LNCAP (cell line): ENCODE measurements at regions not wholly inside any gene's neighbourhood (a gene's known extent, or its start where the extent isn't known, plus 50 kb on each side); places are given as distances from the start of the nearest gene placed in this dataset.

Experiments used
- TF ChIP-seq, protein P1 (sequence below): fragments of 450-650 bp; IDR thresholded peaks from 2 replicates; pipeline ENCODE4 v1.5.1; 2017; ENCODE audit warnings: mild to moderate bottlenecking

DNA sequence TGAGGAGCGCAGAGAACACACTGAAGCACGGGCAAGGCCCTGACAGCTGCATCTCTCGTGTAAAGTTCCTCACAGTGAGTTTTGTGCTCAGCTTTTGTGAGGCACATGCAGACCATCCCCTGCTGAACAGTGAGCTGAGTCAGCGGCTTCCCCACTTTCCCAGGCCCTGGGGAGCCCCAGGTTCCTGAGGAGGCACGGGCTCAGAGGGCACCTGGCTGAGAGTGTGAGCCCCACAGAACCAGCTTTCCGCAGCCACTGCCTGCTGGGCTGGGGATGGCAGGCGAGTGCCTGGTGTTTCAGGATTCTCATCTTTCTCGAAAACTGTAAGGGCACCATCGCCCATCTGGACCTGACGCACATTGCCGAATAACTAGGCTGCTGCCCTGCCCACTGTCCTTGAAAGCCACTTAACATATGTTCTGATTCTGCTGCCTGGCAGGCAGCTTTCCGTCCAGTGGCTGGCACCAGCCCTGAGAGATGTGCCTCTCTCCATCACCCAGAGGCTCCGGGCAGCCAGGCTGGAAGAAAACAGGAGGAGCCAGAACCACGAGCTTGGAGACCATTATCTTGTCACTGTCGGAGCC, 266.7 kb upstream of the FOXF1 start:
- TF ChIP-seq, protein P1, sequence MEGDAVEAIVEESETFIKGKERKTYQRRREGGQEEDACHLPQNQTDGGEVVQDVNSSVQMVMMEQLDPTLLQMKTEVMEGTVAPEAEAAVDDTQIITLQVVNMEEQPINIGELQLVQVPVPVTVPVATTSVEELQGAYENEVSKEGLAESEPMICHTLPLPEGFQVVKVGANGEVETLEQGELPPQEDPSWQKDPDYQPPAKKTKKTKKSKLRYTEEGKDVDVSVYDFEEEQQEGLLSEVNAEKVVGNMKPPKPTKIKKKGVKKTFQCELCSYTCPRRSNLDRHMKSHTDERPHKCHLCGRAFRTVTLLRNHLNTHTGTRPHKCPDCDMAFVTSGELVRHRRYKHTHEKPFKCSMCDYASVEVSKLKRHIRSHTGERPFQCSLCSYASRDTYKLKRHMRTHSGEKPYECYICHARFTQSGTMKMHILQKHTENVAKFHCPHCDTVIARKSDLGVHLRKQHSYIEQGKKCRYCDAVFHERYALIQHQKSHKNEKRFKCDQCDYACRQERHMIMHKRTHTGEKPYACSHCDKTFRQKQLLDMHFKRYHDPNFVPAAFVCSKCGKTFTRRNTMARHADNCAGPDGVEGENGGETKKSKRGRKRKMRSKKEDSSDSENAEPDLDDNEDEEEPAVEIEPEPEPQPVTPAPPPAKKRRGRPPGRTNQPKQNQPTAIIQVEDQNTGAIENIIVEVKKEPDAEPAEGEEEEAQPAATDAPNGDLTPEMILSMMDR = no peak

- TF ChIP-seq, protein P1 = no peak
Measured at GRCh38 chr16:86244158-86244557, 266.2 kb upstream of the FOXF1 start.

DNA sequence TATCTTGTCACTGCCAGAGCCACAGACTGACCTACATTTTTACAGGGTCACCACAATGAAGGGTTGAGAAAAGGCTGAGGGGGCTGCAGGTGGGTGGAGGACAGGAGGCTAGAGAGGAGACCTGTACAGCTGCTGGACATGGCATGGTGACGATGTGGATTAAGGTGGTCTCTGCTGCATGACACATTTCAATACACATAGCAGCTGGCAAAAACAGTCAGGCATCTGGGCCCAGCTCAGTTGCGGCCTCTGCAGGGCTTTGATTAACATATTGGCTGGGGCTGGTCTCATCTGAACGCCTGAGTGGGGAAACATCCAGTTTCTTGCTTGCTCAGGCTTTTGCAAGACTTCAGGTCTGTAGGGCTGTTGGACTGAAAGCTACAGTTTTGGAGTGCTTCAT, 265.4 kb upstream of the FOXF1 start:
- TF ChIP-seq, protein P1 = no peak

- TF ChIP-seq, protein P1 = no peak
Measured at GRCh38 chr16:86245351-86245750, 265.0 kb upstream of the FOXF1 start.

DNA sequence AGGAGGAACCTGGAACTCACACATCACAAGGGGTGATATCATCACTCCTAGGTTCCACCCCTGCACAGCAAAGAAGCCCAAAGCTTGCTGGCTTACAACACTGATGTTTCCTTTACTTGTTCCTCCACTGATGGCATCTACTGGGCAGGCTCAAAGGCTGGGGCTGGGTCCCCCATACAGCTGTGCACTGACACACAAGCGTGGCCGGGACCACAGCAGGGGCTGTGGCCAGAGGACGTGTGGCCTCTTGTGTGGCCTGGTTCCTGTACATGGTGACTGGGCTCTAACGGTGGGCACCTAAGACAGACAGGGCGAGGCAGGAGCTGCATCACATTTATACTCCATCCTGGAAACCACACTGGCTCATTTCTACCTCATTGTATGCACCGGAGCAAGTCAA, 264.4 kb upstream of the FOXF1 start:
- TF ChIP-seq, protein P1 = no peak

DNA sequence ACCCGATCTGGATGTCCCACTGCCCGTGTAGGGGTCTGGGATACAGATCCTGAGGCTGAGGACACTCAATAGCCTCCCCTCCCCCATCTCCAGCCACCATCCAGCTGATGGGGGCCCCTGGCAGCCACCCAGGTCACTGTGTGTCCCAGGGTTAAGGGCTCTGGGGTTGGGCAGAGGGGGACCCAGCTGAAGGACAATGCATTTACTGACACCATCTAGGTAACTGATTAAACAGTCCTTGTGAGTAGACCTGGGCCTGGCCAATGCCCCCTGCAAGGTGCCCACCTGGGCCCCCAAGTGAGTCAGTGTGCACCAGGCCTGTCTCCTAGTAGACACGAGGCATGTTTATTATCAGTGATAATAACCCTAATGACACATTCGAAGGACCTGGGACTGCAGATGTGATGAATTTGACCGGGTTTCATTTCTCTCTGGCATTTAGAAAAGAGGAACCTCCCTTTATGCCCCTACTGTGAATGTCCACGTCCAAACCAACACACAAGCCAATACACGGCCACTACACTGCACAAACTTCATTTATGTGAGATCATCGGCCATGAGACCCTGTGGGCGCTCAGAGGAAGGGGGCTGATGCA, 261.9 kb upstream of the FOXF1 start:
- TF ChIP-seq, protein P1 = no peak

- TF ChIP-seq, protein P1 = no peak
Measured at GRCh38 chr16:86249631-86250030, 260.7 kb upstream of the FOXF1 start.

DNA sequence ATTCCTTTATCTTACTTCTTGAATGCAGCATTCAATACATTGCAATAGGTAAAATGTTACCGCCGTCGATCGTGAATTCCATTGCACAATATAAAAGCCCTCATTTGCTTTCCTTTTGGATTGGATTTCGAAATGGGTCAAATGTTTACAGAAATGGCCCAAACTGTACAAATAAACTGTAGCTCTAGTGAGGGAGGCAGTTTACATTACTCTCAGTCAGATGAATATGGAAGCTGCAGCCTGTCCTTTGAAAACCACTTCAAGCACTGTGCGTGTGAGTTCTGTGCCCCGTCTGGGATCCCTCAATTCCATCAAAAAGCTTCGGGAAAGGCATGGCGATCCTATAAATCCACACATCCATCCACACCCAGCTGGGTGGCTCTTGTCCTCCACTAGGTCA, 258.6 kb upstream of the FOXF1 start:
- TF ChIP-seq, protein P1 = no peak
